MM.1S (cell line): ENCODE measurements at regions not wholly inside any gene's neighbourhood (a gene's known extent, or its start where the extent isn't known, plus 50 kb on each side); places are given as distances from the start of the nearest gene placed in this dataset.

ENCODE experiments used
- DNase-seq: peaks from one replicate; pipeline ENCODE4 v3.0.0-alpha.2; 2015
- H2AFZ ChIP-seq: fragments of 300-600 bp; sonication (generic); 2 replicates; pipeline ENCODE4 v1.6.0; 2016; ENCODE audit warnings: antibody characterized with exemption, low read length
- H3F3A ChIP-seq: fragments of 300-600 bp; sonication (generic); 2 replicates; pipeline ENCODE4 v1.6.1; 2016; ENCODE audit warnings: mild to moderate bottlenecking, antibody characterized with exemption, low read length, moderate library complexity, mixed read lengths; ENCODE audit not compliant: insufficient read depth
- H3K27ac ChIP-seq: fragments of 300-600 bp; sonication (generic); 2 replicates; pipeline ENCODE4 v1.5.1; 2016; ENCODE audit warnings: mild to moderate bottlenecking, low read length
- H3K27me3 ChIP-seq: fragments of 300-600 bp; sonication (generic); replicated peaks from 2 replicates; pipeline ENCODE4 v1.6.0; 2016; ENCODE audit warnings: low read length; ENCODE audit not compliant: insufficient read depth
- H3K36me3 ChIP-seq: fragments of 300-600 bp; sonication (generic); replicated peaks from 2 replicates; pipeline ENCODE4 v1.6.1; 2016; ENCODE audit warnings: mild to moderate bottlenecking, low read length, mixed read lengths; ENCODE audit not compliant: insufficient read depth
- H3K4me1 ChIP-seq: fragments of 300-600 bp; sonication (generic); 2 replicates; pipeline ENCODE4 v1.6.1; 2016; ENCODE audit warnings: low read length, mixed read lengths
- H3K4me2 ChIP-seq: fragments of 300-600 bp; sonication (generic); 2 replicates; pipeline ENCODE4 v1.6.0; 2016; ENCODE audit warnings: low read depth, low read length
- H3K4me3 ChIP-seq: fragments of 300-600 bp; sonication (generic); 2 replicates; pipeline ENCODE4 v1.5.1; 2016; ENCODE audit warnings: low read length, mixed read lengths
- H3K79me2 ChIP-seq: fragments of 300-600 bp; sonication (generic); 2 replicates; pipeline ENCODE4 v1.6.1; 2016; ENCODE audit warnings: mixed run types, low read length, mixed read lengths
- H3K9ac ChIP-seq: fragments of 300-600 bp; sonication (generic); 2 replicates; pipeline ENCODE4 v1.6.1; 2016; ENCODE audit warnings: low read length, mixed read lengths
- H3K9me2 ChIP-seq: fragments of 300-600 bp; sonication (generic); replicated peaks from 2 replicates; pipeline ENCODE4 v1.6.1; 2016; ENCODE audit warnings: mild to moderate bottlenecking, low read length, mixed read lengths; ENCODE audit not compliant: insufficient read depth
- H3K9me3 ChIP-seq: fragments of 300-600 bp; sonication (generic); replicated peaks from 2 replicates; pipeline ENCODE4 v1.6.1; 2016; ENCODE audit warnings: mild to moderate bottlenecking, low read length, mixed read lengths; ENCODE audit not compliant: insufficient read depth
- H4K20me1 ChIP-seq: fragments of 300-600 bp; sonication (generic); 2 replicates; pipeline ENCODE4 v1.6.1; 2016; ENCODE audit warnings: mild to moderate bottlenecking, low read length, moderate library complexity, mixed read lengths; ENCODE audit not compliant: insufficient read depth
- CTCF ChIP-seq: fragments of 300-600 bp; sonication (generic); IDR thresholded peaks from 2 replicates; pipeline ENCODE4 v1.5.1; 2016; ENCODE audit warnings: antibody characterized with exemption, low read length, mixed read lengths
- EZH2 ChIP-seq: fragments of 300-600 bp; sonication (generic); optimal IDR thresholded peaks from 2 replicates; pipeline ENCODE3; 2017; ENCODE audit warnings: low read depth, mild to moderate bottlenecking, antibody characterized with exemption, low read length, mixed read lengths
- EZH2phosphoT487 ChIP-seq: fragments of 300-600 bp; sonication (generic); IDR thresholded peaks from 2 replicates; pipeline ENCODE4 v1.6.1; 2018; ENCODE audit warnings: antibody characterized with exemption, low read length

GRCh38 chr10:10353326-10353868 lies 664.3 kb upstream of the CELF2 start:
- Histone ChIP-seq H3F3A (no peaks in the 10 kb centered on the region), H3K4me1 (no peaks in the 10 kb centered on the region), H2AFZ (no peak overlapping the region), H3K27ac (no peak overlapping the region), H3K9me3 (no peaks in the 10 kb centered on the region), H3K4me2 (no peak overlapping the region), H3K36me3 (no peaks in the 10 kb centered on the region), H3K9ac (no peak overlapping the region), H4K20me1 (no peaks in the 10 kb centered on the region), H3K9me2 (no peaks in the 10 kb centered on the region), H3K4me3 (no peak overlapping the region), H3K27me3 (no peaks in the 10 kb centered on the region), H3K79me2 (no peaks in the 10 kb centered on the region)
- TF ChIP-seq EZH2phosphoT487 (no peak), CTCF (no peak), EZH2 (no peak)
- DNase-seq = no peak

GRCh38 chr10:10359263-10359662 lies 658.4 kb upstream of the CELF2 start:
- TF ChIP-seq CTCF (no peak), EZH2phosphoT487 (no peak), EZH2 (no peak)
- Histone ChIP-seq H2AFZ (no peak overlapping the region), H3K9me3 (no peaks in the 10 kb centered on the region), H4K20me1 (no peaks in the 10 kb centered on the region), H3K4me2 (no peak overlapping the region), H3K9ac (no peak overlapping the region), H3K79me2 (no peaks in the 10 kb centered on the region), H3K9me2 (no peaks in the 10 kb centered on the region), H3K27me3 (no peaks in the 10 kb centered on the region), H3F3A (no peaks in the 10 kb centered on the region), H3K4me3 (no peak overlapping the region), H3K4me1 (no peaks in the 10 kb centered on the region), H3K36me3 (no peaks in the 10 kb centered on the region), H3K27ac (no peak overlapping the region)
- DNase-seq = no peak

- Histone ChIP-seq H3K9ac (no peak overlapping the region), H3K27me3 (no peaks in the 10 kb centered on the region), H3F3A (no peaks in the 10 kb centered on the region), H3K9me3 (no peaks in the 10 kb centered on the region), H3K9me2 (no peaks in the 10 kb centered on the region), H3K4me3 (no peak overlapping the region), H3K27ac (no peak overlapping the region), H3K4me1 (no peaks in the 10 kb centered on the region), H4K20me1 (no peaks in the 10 kb centered on the region), H3K79me2 (no peaks in the 10 kb centered on the region), H3K4me2 (no peak overlapping the region), H3K36me3 (no peaks in the 10 kb centered on the region), H2AFZ (no peak overlapping the region)
- no peak for DNase-seq
- TF ChIP-seq EZH2phosphoT487 (no peak), EZH2 (no peak), CTCF (no peak)
These were observed 656.3 kb upstream of the CELF2 start for GRCh38 chr10:10361301-10361885.
